RWPE1 (cell line): ENCODE measurements at regions not wholly inside any gene's neighbourhood (a gene's known extent, or its start where the extent isn't known, plus 50 kb on each side); places are given as distances from the start of the nearest gene placed in this dataset.

Source experiments
- CTCF ChIA-PET: fragments of 350-600 bp; sonication (Branson Sonifier 250); formaldehyde crosslinking; extraction: SDS; loops from one replicate; lab custom pipeline; 2021; lab: Yijun Ruan, JAX
- POLR2A ChIA-PET: fragments of 400-600 bp; formaldehyde crosslinking; extraction: SDS; loops from one replicate; lab custom pipeline; 2020; ENCODE audit warnings: antibody characterized with exemption; ENCODE audit not compliant: low non-redundant PET; lab: Yijun Ruan, JAX
- DNase-seq: peaks from one replicate; pipeline ENCODE4 v3.0.0; 2012; ENCODE audit warnings: low spot score
- H3K27ac ChIP-seq: fragments of 450-650 bp; 2 replicates; pipeline ENCODE4 v1.5.1; 2017
- TF ChIP-seq, protein P1 (sequence below): fragments of 450-650 bp; conservative IDR thresholded peaks from 2 replicates; pipeline ENCODE4 v1.5.1; 2017; ENCODE audit warnings: low read depth, mild to moderate bottlenecking

DNA sequence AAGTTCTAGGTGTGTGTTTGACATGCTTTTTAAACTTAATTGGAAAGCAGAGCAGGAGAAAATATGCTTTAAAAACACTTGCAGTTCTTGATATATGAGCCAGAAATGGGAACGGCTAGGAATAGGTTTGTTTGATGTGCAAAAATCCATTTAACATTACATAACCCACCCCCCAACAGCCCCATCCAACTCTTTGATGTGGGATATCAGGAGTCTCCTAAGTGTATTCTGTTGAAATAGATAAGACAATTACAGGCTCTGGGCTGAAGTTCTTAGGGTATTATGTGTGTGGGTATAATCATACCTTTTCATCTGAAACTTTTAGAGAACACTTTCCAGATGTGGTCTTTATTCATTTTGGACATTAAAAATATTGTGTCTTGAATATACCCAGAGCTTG is 240.4 kb upstream of the CSNK1A1L start:
- ChIA-PET POLR2A (no interaction called here), CTCF (no interaction called here)
- TF ChIP-seq, protein P1, sequence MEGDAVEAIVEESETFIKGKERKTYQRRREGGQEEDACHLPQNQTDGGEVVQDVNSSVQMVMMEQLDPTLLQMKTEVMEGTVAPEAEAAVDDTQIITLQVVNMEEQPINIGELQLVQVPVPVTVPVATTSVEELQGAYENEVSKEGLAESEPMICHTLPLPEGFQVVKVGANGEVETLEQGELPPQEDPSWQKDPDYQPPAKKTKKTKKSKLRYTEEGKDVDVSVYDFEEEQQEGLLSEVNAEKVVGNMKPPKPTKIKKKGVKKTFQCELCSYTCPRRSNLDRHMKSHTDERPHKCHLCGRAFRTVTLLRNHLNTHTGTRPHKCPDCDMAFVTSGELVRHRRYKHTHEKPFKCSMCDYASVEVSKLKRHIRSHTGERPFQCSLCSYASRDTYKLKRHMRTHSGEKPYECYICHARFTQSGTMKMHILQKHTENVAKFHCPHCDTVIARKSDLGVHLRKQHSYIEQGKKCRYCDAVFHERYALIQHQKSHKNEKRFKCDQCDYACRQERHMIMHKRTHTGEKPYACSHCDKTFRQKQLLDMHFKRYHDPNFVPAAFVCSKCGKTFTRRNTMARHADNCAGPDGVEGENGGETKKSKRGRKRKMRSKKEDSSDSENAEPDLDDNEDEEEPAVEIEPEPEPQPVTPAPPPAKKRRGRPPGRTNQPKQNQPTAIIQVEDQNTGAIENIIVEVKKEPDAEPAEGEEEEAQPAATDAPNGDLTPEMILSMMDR: no peak
- DNase-seq: no peak
- H3K27ac ChIP-seq: no peak overlapping the region

DNA sequence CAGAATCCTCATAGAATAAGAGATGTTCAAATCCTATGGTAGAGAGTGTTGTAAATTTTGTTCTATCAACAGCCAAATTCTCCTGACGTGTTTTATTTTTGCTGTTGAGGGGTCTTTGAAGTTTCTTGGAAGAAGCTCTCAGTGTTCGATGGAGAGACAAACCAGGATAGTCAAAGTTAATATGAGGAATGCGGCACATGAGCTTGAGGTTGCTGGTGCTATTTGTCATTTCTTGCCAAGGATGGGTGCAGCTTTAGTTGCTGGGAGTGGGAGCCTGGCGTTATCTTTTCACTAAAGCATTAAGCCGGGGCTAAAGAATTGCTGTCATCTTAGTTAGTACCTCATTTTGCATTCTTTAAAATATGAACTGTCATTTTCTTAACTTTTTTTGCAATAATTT is 239.9 kb upstream of the CSNK1A1L start:
- TF ChIP-seq, protein P1: no peak
- POLR2A ChIA-PET: no interaction called here
- CTCF ChIA-PET: no interaction called here

DNA sequence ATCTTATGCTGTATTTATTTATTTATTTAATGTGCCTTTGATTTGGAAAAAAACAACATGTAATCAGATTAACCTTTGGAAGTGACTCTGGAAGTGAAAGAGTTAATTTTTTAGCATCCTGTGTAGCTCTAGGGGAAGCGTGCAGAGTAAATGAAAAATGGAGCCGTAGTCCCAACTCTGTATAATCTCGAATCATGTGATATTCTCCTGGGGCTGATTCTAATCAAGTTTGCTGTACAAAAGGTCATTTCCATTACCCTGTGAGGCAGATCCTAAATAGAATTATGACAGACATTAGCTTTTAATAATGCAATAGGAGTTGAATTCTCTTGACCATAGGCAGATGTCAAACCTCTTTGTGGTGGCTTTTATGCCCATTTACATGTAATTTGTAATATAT is 238.6 kb upstream of the CSNK1A1L start:
- TF ChIP-seq, protein P1: no peak
- no peak overlapping the region for H3K27ac ChIP-seq
- no peak for DNase-seq
- ChIA-PET CTCF (no interaction called here), POLR2A (no interaction called here)

More for the DNA sequence above, 239.9 kb upstream of the CSNK1A1L start:
- no peak overlapping the region for H3K27ac ChIP-seq
- no peak for DNase-seq

DNA sequence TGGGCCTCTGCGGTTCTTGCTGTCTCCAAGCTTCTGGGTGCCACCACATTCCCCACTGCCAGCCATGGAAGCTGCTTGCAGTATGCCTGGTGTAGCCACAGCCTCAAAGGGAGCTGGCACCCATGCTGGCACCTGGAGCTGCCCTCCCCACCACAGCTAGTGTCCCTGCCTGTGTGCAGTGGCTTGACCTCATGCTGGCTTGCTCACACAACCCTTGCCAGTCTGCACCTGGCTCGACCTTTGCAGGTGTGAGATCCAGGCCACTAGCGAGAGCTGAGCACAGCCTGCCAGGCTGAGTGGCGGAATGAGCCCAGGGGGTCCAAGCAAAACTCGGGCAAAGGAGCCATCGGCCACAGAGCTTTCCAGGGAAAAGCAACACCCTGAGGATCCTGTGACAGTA is 236.7 kb upstream of the CSNK1A1L start:
- no peak for DNase-seq
- ChIA-PET POLR2A (no interaction called here), CTCF (interaction anchor here (0.5 kb wide), 1 partner anchor 1245 kb away, joined by 3 read pairs; no protein-coding TSS in a partner anchor)
- no peak overlapping the region for H3K27ac ChIP-seq
- TF ChIP-seq, protein P1: no peak

DNA sequence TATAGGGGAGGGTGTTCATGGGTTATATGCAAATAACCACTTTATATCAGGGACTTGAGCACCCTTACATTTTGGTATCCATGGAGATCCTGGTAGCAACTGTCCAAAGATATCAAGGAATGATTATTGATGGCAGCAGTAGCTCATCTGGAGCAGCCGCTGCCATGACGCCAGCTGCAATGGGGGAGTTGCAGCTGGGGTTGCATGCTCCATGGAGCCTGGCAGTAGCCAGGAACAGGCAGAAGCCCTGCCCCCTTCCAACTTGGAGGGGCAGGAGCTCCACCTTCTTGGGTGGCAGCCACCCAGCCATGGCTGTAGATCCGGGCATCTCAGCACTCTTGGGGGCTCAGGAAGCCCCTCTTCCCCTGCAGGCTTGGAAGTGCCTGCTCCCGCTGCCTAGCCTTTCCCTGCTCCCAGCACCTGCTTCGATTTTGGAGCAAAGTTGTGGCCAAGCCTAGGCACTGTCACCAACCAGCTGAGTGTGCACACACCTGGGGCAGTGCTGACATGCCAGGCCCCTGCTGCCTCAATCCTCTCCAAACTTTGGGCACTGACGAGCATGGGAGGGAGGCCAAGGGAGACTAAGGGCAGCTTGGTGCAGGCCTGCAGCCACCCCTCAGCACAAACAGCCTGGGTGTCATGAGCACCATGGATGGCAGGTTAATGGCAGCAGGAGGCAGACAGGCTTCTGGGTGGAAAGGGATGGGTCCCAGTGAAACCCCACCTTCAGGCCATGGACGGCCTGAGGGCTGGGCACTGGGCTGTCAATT is 235.6 kb upstream of the CSNK1A1L start:
- no peak overlapping the region for H3K27ac ChIP-seq
- ChIA-PET CTCF (no interaction called here), POLR2A (no interaction called here)
- no peak for DNase-seq
- TF ChIP-seq, protein P1: no peak

DNA sequence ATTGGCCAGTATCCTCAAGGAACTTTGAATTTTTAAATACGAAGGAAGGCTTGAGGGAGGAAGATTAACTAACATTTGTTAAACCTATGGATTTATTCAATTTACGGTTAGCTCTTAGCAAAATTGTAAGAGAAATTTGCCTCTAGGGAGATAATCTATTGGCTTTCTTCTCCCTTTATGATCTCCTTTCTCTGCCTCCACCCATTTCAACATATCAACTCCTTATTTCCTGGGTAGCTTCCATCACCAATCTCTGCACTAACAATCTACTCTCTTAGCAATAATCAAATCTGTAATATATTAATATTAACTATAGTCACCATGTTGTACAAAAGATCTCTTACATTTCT is 233.9 kb upstream of the CSNK1A1L start:
- no peak overlapping the region for H3K27ac ChIP-seq
- ChIA-PET CTCF (interaction anchor here (0.6 kb wide), 1 partner anchor 9 kb away, joined by 4 read pairs; no protein-coding TSS in a partner anchor), POLR2A (no interaction called here)
- TF ChIP-seq, protein P1: no peak
- DNase-seq: no peak
